ENCODE measurements at regions not wholly inside any gene's neighbourhood (a gene's known extent, or its start where the extent isn't known, plus 50 kb on each side); places are given as distances from the start of the nearest gene placed in this dataset.

DNA sequence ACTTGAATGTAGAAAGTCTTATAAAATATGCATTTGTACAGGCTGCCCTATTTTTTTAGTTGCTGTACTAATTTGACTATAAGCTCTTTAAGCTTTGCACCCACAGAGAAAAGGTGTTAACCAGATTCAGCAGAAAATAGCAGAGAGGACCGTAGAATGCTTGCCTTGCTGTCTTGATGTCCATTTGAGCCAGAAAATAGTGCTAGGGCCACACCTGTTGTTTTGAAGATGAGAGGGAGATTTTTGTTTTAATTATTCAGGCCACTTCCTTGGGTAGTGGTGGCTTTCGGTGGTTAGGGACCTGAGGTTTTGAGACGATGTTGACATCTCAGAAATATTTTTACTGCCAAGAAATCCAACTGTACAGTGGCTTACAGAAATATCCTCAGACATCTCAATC lies 196.0 kb downstream of the SPATA31D1 start:
- TF ChIP-seq CTCF (IDR thresholded peaks at IDR 0.05; ENCODE audit: unreplicated experiment): no peak
- no peak for DNase-seq (ENCODE audit: low spot score)
- Mint-ChIP-seq H3K36me3 (ENCODE audit: low read depth, unreplicated experiment) (no peaks in the 10 kb centered on the region), H3K27ac (ENCODE audit: unreplicated experiment) (no peak overlapping the region), H3K4me3 (ENCODE audit: unreplicated experiment) (no peak overlapping the region), H3K4me1 (ENCODE audit: unreplicated experiment) (peaks cover 4% of the 10 kb centered on the region), H3K27me3 (ENCODE audit: unreplicated experiment) (no peaks in the 10 kb centered on the region), H3K9me3 (ENCODE audit: unreplicated experiment) (no peaks in the 10 kb centered on the region)

GRCh38 chr9:82188817-82189216 lies 200.2 kb downstream of the SPATA31D1 start:
- TF ChIP-seq CTCF (IDR thresholded peaks at IDR 0.05; ENCODE audit: unreplicated experiment): no peak
- Mint-ChIP-seq H3K27ac (ENCODE audit: unreplicated experiment) (no peak overlapping the region), H3K27me3 (ENCODE audit: unreplicated experiment) (peaks cover 2% of the 10 kb centered on the region), H3K9me3 (ENCODE audit: unreplicated experiment) (peaks cover under 1% of the 10 kb centered on the region), H3K4me3 (ENCODE audit: unreplicated experiment) (no peak overlapping the region), H3K4me1 (ENCODE audit: unreplicated experiment) (no peaks in the 10 kb centered on the region), H3K36me3 (ENCODE audit: low read depth, unreplicated experiment) (no peaks in the 10 kb centered on the region)
- no peak for DNase-seq (ENCODE audit: low spot score)

DNA sequence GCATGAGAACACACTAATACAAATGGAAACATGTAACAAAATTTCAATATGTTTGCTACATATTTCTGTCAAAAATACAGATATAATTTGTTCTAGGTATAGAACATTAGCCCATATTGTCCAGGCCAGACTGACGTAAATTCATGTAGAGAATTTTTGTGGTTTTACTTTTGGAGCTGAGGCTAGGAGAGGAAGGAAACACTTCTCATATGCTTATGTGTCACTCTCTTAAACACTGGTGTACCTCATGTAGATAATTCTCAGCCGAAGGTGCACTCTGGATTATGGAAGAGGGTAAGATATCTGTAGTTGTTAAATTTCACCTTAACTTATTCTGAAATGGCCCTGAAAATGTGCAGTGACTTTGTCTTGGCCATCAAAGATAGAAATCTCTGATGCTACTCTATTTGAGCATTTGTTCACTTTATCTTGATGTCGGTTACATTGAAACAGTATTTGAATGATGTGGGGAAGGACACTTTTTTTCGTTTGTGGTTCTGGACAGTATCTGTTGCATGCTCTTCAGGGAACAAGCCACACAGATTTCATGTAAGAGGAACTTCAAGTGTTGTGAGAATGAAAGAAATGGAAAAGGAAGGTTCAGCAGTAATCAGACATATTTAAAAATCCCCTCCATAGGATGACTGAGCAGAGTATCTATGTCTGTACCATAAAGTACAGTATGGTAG lies 202.7 kb downstream of the SPATA31D1 start:
- DNase-seq (ENCODE audit: low spot score): no peak
- Mint-ChIP-seq H3K4me1 (ENCODE audit: unreplicated experiment) (no peaks in the 10 kb centered on the region), H3K36me3 (ENCODE audit: low read depth, unreplicated experiment) (no peaks in the 10 kb centered on the region), H3K4me3 (ENCODE audit: unreplicated experiment) (no peak overlapping the region), H3K27ac (ENCODE audit: unreplicated experiment) (no peak overlapping the region), H3K27me3 (ENCODE audit: unreplicated experiment) (peaks cover 2% of the 10 kb centered on the region), H3K9me3 (ENCODE audit: unreplicated experiment) (peaks cover 4% of the 10 kb centered on the region)
- no peak for TF ChIP-seq CTCF (IDR thresholded peaks at IDR 0.05; ENCODE audit: unreplicated experiment)

- no peaks in the 10 kb centered on the region for H3K4me1 Mint-ChIP-seq (ENCODE audit: unreplicated experiment)
- no peak overlapping the region for H3K4me3 Mint-ChIP-seq (ENCODE audit: unreplicated experiment)
- peaks cover 4% of the 10 kb centered on the region for H3K9me3 Mint-ChIP-seq (ENCODE audit: unreplicated experiment)
- TF ChIP-seq CTCF (IDR thresholded peaks at IDR 0.05; ENCODE audit: unreplicated experiment): no peak
- H3K36me3 Mint-ChIP-seq (ENCODE audit: low read depth, unreplicated experiment): no peaks in the 10 kb centered on the region
- no peak overlapping the region for H3K27ac Mint-ChIP-seq (ENCODE audit: unreplicated experiment)
- H3K27me3 Mint-ChIP-seq (ENCODE audit: unreplicated experiment): peaks cover 2% of the 10 kb centered on the region
- no peak for DNase-seq (ENCODE audit: low spot score)
These were observed 203.6 kb downstream of the SPATA31D1 start for GRCh38 chr9:82192211-82192610.

DNA sequence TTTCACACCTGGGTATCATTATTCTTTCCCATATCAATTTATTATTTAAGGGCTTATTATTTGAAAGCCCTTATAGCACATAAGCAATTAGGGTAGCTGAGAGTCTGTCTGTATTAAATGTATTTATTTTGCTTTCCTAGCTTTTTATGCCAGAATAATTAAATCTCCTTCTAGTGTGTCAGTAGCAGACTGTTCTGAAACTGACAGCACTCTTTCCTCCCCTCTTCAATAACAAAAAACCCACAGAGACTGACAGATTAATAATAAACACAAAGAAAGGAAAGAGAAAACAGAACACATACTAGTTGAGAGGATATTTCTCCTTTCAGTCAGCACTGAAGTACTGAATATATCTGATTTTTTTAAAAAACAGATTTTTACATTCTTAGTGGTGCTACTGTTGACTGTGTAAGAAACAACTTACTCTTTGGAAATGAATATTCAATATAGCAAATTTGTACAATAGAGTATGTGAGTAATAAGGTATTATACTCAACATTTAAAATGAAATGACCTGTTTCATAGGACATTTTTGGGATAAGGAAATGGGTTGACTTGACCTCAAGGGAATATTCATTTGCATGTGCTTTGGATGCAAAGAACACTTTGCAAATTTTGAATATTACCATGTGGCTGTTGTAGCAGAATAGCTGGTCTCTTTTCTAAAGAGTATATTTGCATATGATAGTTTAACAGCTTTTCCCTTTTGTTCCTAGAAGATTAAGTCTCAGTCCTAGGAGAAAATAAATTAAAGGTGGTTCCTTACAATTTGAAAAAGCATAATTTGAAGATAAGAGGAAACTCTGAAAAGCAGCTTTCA lies 208.3 kb downstream of the SPATA31D1 start:
- no peak for TF ChIP-seq CTCF (IDR thresholded peaks at IDR 0.05; ENCODE audit: unreplicated experiment)
- no peak for DNase-seq (ENCODE audit: low spot score)
- H3K4me3 Mint-ChIP-seq (ENCODE audit: unreplicated experiment): no peak overlapping the region
- no peaks in the 10 kb centered on the region for H3K4me1 Mint-ChIP-seq (ENCODE audit: unreplicated experiment)
- no peak overlapping the region for H3K27ac Mint-ChIP-seq (ENCODE audit: unreplicated experiment)
- no peaks in the 10 kb centered on the region for H3K36me3 Mint-ChIP-seq (ENCODE audit: low read depth, unreplicated experiment)
- peaks cover 4% of the 10 kb centered on the region for H3K9me3 Mint-ChIP-seq (ENCODE audit: unreplicated experiment)
- no peaks in the 10 kb centered on the region for H3K27me3 Mint-ChIP-seq (ENCODE audit: unreplicated experiment)

Data from endothelial cell (in vitro differentiated cells).